ENCODE measurements at regions not wholly inside any gene's neighbourhood (a gene's known extent, or its start where the extent isn't known, plus 50 kb on each side); places are given as distances from the start of the nearest gene placed in this dataset.

DNA sequence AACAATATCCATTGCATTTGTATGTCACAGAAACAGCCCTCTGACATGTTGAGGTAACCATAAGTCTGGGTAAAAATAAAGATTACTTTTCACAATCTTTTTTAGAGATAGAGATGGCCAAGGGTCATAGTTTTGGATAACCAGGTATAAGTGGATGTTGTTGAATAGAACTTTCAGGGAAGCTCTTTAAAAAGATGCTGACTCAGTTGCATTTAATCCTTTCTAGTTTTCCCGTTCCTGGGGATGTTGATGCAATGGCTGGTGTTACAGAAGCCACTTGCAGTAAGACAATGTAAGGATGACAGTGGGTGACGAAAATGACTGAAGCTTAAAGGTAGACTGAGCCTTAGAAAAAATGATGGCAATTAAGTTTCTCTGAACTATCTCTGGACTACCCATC, 1473.7 kb downstream of the AACS start:
- Histone ChIP-seq H3K79me2 (ENCODE audit: insufficient read depth) (no peaks in the 10 kb centered on the region), H3F3A (ENCODE audit: insufficient read depth) (no peaks in the 10 kb centered on the region), H3K36me3 (ENCODE audit: low read depth) (no peaks in the 10 kb centered on the region), H3K9me3 (ENCODE audit: low read depth) (no peaks in the 10 kb centered on the region), H3K4me2 (ENCODE audit: unreplicated experiment) (no peak overlapping the region), H3K9ac (no peak overlapping the region), H3K4me1 (ENCODE audit: insufficient read depth) (no peaks in the 10 kb centered on the region), H3K9me2 (ENCODE audit: insufficient read depth) (no peaks in the 10 kb centered on the region), H3K4me3 (no peak overlapping the region), H3K27me3 (replicated peaks; ENCODE audit: insufficient read depth) (no peaks in the 10 kb centered on the region), H4K20me1 (ENCODE audit: insufficient read depth) (no peaks in the 10 kb centered on the region), H2AFZ (no peak overlapping the region), H3K27ac (no peak overlapping the region)
- no peak for DNase-seq
- in situ Hi-C loops (cut with MboI), result no loop called here
- 4 to 11% methylated on average over 2 of the region's 2 CpGs for WGBS, 2 experiments (ENCODE audit: low coverage in 1 of 2, low lambda C conversion rate in 2 of 2, missing lambda C conversion rate in 2 of 2)
- TF ChIP-seq EZH2phosphoT487 (IDR thresholded peaks at IDR 0.05; ENCODE audit: insufficient read depth, low read depth) (no peak), EZH2 (IDR thresholded peaks at IDR 0.05; ENCODE audit: insufficient read depth, poor library complexity, severe bottlenecking) (no peak)

DNA sequence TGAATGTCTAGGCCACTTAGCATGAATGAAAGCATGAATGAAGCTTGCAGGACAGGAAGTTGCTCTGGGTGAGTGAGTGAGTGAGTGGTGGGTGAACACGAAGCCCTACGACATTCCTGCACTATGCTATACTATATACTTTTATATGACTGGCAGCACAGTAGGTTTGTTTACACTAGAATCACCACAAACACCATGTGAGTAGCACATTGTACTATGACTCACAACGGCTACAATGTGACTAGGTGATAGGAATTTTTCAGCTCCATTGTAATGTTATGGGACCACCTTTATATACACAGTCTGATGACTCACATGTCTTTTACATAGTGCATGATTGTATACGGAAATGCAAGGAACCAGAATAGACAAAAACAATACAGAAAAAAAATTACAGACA, 1480.2 kb downstream of the AACS start:
- no peak for DNase-seq
- no peaks in the 10 kb centered on the region for H3K79me2 ChIP-seq (ENCODE audit: insufficient read depth)
- no peaks in the 10 kb centered on the region for H3K9me2 ChIP-seq (ENCODE audit: insufficient read depth)
- H3K36me3 ChIP-seq (ENCODE audit: low read depth), result no peaks in the 10 kb centered on the region
- TF ChIP-seq EZH2 (IDR thresholded peaks at IDR 0.05; ENCODE audit: insufficient read depth, poor library complexity, severe bottlenecking) (no peak), EZH2phosphoT487 (IDR thresholded peaks at IDR 0.05; ENCODE audit: insufficient read depth, low read depth) (no peak)
- WGBS, 2 experiments (ENCODE audit: low coverage in 1 of 2, low lambda C conversion rate in 2 of 2, missing lambda C conversion rate in 2 of 2), result 11 to 15% methylated on average over 4 of the region's 4 CpGs
- no peak overlapping the region for H3K9ac ChIP-seq
- no peaks in the 10 kb centered on the region for H3K4me1 ChIP-seq (ENCODE audit: insufficient read depth)
- in situ Hi-C loops (cut with MboI), result no loop called here
- no peaks in the 10 kb centered on the region for H3F3A ChIP-seq (ENCODE audit: insufficient read depth)
- no peak overlapping the region for H3K4me2 ChIP-seq (ENCODE audit: unreplicated experiment)
- no peaks in the 10 kb centered on the region for H3K27me3 ChIP-seq (replicated peaks; ENCODE audit: insufficient read depth)
- no peak overlapping the region for H3K27ac ChIP-seq
- no peak overlapping the region for H3K4me3 ChIP-seq
- no peaks in the 10 kb centered on the region; the same call in 1 of the 2 replicates for H4K20me1 ChIP-seq (ENCODE audit: insufficient read depth)
- no peaks in the 10 kb centered on the region for H3K9me3 ChIP-seq (ENCODE audit: low read depth)
- H2AFZ ChIP-seq, result no peak overlapping the region

DNA sequence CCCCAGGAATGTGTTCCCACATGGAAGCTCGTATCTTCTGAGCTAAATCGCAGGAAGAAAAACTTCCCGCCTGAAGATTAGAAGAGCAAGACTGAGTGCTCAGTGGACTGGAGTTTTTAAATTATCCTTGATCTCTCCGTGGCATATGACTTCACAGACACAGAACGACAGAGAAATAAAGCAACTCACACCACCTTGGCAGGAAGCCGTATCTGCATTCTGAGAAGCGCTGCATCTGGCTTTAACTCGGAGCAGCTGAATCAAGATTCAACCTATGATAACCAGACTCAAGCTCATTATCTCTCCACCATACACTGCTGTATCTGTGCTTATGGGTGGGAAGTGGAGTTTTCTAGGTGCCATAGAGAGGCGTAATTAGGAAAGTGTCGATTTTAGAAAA, 1482.7 kb downstream of the AACS start:
- in situ Hi-C loops (cut with MboI), result no loop called here
- H3K27me3 ChIP-seq (replicated peaks; ENCODE audit: insufficient read depth), result no peaks in the 10 kb centered on the region
- no peaks in the 10 kb centered on the region for H3K79me2 ChIP-seq (ENCODE audit: insufficient read depth)
- TF ChIP-seq EZH2 (IDR thresholded peaks at IDR 0.05; ENCODE audit: insufficient read depth, poor library complexity, severe bottlenecking) (no peak), EZH2phosphoT487 (IDR thresholded peaks at IDR 0.05; ENCODE audit: insufficient read depth, low read depth) (no peak)
- no peaks in the 10 kb centered on the region for H3K36me3 ChIP-seq (ENCODE audit: low read depth)
- no peak overlapping the region for H3K4me2 ChIP-seq (ENCODE audit: unreplicated experiment)
- H3K9ac ChIP-seq, result no peak overlapping the region
- no peaks in the 10 kb centered on the region; the same call in 1 of the 2 replicates for H4K20me1 ChIP-seq (ENCODE audit: insufficient read depth)
- H3K27ac ChIP-seq, result no peak overlapping the region
- no peaks in the 10 kb centered on the region for H3K9me2 ChIP-seq (ENCODE audit: insufficient read depth)
- no peak overlapping the region for H2AFZ ChIP-seq
- no peak for DNase-seq
- no peaks in the 10 kb centered on the region for H3F3A ChIP-seq (ENCODE audit: insufficient read depth)
- H3K9me3 ChIP-seq (ENCODE audit: low read depth), result no peaks in the 10 kb centered on the region
- no peaks in the 10 kb centered on the region for H3K4me1 ChIP-seq (ENCODE audit: insufficient read depth)
- 10% methylated on average over 10 of the region's 10 CpGs for WGBS, 2 experiments (ENCODE audit: low coverage in 1 of 2, low lambda C conversion rate in 2 of 2, missing lambda C conversion rate in 2 of 2)
- no peak overlapping the region for H3K4me3 ChIP-seq

GRCh38 chr12:126551869-126552268, 1486.6 kb downstream of the AACS start:
- TF ChIP-seq EZH2phosphoT487 (IDR thresholded peaks at IDR 0.05; ENCODE audit: insufficient read depth, low read depth) (no peak), EZH2 (IDR thresholded peaks at IDR 0.05; ENCODE audit: insufficient read depth, poor library complexity, severe bottlenecking) (no peak)
- Histone ChIP-seq H3K27ac (no peak overlapping the region), H2AFZ (no peak overlapping the region), H3K27me3 (replicated peaks; ENCODE audit: insufficient read depth) (no peaks in the 10 kb centered on the region), H3K9me3 (ENCODE audit: low read depth) (no peaks in the 10 kb centered on the region), H3K4me3 (no peak overlapping the region), H3K79me2 (ENCODE audit: insufficient read depth) (no peaks in the 10 kb centered on the region), H3K9me2 (ENCODE audit: insufficient read depth) (no peaks in the 10 kb centered on the region), H3K4me1 (ENCODE audit: insufficient read depth) (no peaks in the 10 kb centered on the region), H3K9ac (no peak overlapping the region), H3K4me2 (ENCODE audit: unreplicated experiment) (no peak overlapping the region), H3F3A (ENCODE audit: insufficient read depth) (no peaks in the 10 kb centered on the region), H4K20me1 (ENCODE audit: insufficient read depth) (no peaks in the 10 kb centered on the region; the same call in 1 of the 2 replicates), H3K36me3 (ENCODE audit: low read depth) (no peaks in the 10 kb centered on the region)
- DNase-seq, result no peak
- in situ Hi-C loops (cut with MboI), result no loop called here
- 6 to 14% methylated on average over 4 of the region's 4 CpGs for WGBS, 2 experiments (ENCODE audit: low coverage in 1 of 2, low lambda C conversion rate in 2 of 2, missing lambda C conversion rate in 2 of 2)

DNA sequence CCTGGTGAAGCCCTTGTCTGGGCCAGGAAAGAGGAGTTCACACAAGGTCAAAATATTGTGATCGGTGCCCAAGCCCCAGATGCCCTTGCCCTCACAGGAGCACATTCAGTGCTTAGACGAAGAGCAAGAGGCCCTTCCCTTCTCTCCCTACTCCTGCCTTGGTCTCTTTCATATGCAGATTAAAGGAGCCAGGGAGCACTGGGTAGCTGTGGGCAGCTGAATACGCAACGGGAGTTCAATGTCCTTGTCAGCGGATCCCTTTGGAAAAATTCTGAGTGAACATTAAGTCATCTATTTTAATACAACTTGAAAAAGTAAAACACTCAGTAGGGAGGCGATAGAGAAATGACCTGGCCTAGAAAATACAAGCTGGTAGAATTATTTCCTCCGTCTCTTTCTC, 1489.4 kb downstream of the AACS start:
- Histone ChIP-seq H3K27ac (no peak overlapping the region), H3K79me2 (ENCODE audit: insufficient read depth) (no peaks in the 10 kb centered on the region), H4K20me1 (ENCODE audit: insufficient read depth) (no peaks in the 10 kb centered on the region), H3K9ac (no peak overlapping the region), H3K9me2 (ENCODE audit: insufficient read depth) (no peaks in the 10 kb centered on the region), H3K27me3 (replicated peaks; ENCODE audit: insufficient read depth) (no peaks in the 10 kb centered on the region), H3K36me3 (ENCODE audit: low read depth) (no peaks in the 10 kb centered on the region), H3F3A (ENCODE audit: insufficient read depth) (no peaks in the 10 kb centered on the region), H3K9me3 (ENCODE audit: low read depth) (no peaks in the 10 kb centered on the region), H3K4me2 (ENCODE audit: unreplicated experiment) (no peak overlapping the region), H2AFZ (no peak overlapping the region), H3K4me3 (no peak overlapping the region), H3K4me1 (ENCODE audit: insufficient read depth) (no peaks in the 10 kb centered on the region)
- WGBS, 2 experiments (ENCODE audit: low coverage in 1 of 2, low lambda C conversion rate in 2 of 2, missing lambda C conversion rate in 2 of 2), result 13 to 17% methylated on average over 7 of the region's 7 CpGs
- TF ChIP-seq EZH2phosphoT487 (IDR thresholded peaks at IDR 0.05; ENCODE audit: insufficient read depth, low read depth), result no peak
- no peak for TF ChIP-seq EZH2 (IDR thresholded peaks at IDR 0.05; ENCODE audit: insufficient read depth, poor library complexity, severe bottlenecking)
- no peak for DNase-seq
- in situ Hi-C loops (cut with MboI), result no loop called here

All from GM23248 (cell line).